PFSK-1 (cell line): ENCODE measurements at regions not wholly inside any gene's neighbourhood (a gene's known extent, or its start where the extent isn't known, plus 50 kb on each side); places are given as distances from the start of the nearest gene placed in this dataset.

ENCODE experiments used
- FOXP2 ChIP-seq: optimal IDR thresholded peaks from 2 replicates; pipeline ENCODE3; 2011; ENCODE audit warnings: borderline replicate concordance, control low read depth, inconsistent platforms; ENCODE audit not compliant: insufficient read depth; ENCODE audit errors: extremely low read length, extremely low read depth
- POLR2AphosphoS5 ChIP-seq: IDR thresholded peaks from 2 replicates; pipeline ENCODE4 v1.6.1; 2012; ENCODE audit warnings: low read depth, mild to moderate bottlenecking, control low read depth, low read length, moderate library complexity
- SIN3A ChIP-seq: IDR thresholded peaks from 2 replicates; pipeline ENCODE4 v1.6.1; 2012; ENCODE audit warnings: mild to moderate bottlenecking, low read length, moderate library complexity, borderline replicate concordance; ENCODE audit not compliant: insufficient read depth
- TAF1 ChIP-seq: IDR thresholded peaks from 2 replicates; pipeline ENCODE4 v1.6.1; 2012; ENCODE audit warnings: low read length, control low read depth, borderline replicate concordance; ENCODE audit not compliant: insufficient read depth
- TF ChIP-seq, protein P1 (sequence below), 2 experiments: IDR thresholded peaks; 2 replicates each; pipeline versions ENCODE4 v1.6.1 to v1.8.0; 2011 to 2012; ENCODE audit warnings: low read depth in 2 of 2, low read length in 2 of 2, control low read depth in 1 of 2, inconsistent platforms in 1 of 2, mild to moderate bottlenecking in 1 of 2, moderate library complexity in 1 of 2; ENCODE audit not compliant: insufficient read depth in 1 of 2

- TF ChIP-seq POLR2AphosphoS5: no peak
- TF ChIP-seq, protein P1, sequence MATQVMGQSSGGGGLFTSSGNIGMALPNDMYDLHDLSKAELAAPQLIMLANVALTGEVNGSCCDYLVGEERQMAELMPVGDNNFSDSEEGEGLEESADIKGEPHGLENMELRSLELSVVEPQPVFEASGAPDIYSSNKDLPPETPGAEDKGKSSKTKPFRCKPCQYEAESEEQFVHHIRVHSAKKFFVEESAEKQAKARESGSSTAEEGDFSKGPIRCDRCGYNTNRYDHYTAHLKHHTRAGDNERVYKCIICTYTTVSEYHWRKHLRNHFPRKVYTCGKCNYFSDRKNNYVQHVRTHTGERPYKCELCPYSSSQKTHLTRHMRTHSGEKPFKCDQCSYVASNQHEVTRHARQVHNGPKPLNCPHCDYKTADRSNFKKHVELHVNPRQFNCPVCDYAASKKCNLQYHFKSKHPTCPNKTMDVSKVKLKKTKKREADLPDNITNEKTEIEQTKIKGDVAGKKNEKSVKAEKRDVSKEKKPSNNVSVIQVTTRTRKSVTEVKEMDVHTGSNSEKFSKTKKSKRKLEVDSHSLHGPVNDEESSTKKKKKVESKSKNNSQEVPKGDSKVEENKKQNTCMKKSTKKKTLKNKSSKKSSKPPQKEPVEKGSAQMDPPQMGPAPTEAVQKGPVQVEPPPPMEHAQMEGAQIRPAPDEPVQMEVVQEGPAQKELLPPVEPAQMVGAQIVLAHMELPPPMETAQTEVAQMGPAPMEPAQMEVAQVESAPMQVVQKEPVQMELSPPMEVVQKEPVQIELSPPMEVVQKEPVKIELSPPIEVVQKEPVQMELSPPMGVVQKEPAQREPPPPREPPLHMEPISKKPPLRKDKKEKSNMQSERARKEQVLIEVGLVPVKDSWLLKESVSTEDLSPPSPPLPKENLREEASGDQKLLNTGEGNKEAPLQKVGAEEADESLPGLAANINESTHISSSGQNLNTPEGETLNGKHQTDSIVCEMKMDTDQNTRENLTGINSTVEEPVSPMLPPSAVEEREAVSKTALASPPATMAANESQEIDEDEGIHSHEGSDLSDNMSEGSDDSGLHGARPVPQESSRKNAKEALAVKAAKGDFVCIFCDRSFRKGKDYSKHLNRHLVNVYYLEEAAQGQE (IDR thresholded peaks at IDR 0.05; ENCODE audit: insufficient read depth in 1 of 2, low read depth in 2 of 2, low read length in 2 of 2): no peak
- TF ChIP-seq SIN3A: no peak
- no peak for TF ChIP-seq TAF1
- TF ChIP-seq FOXP2: no peak
These were observed 282.1 kb upstream of the MKLN1 start for GRCh38 chr7:131045526-131045925.
